Activated CD8-positive, alpha-beta memory T cell treated with anti-CD3 and anti-CD28 coated beads, Interleukin-2, amount 10 ng/mL, durations not matched to agents 7 days and 5 days (primary cell): ENCODE measurements at regions not wholly inside any gene's neighbourhood (a gene's known extent, or its start where the extent isn't known, plus 50 kb on each side); places are given as distances from the start of the nearest gene placed in this dataset.

Source experiments
- ATAC-seq: fragments of 150-1000 bp; cut with Tn5 transposase; one replicate; pipeline ENCODE4 v1.10.0; 2021; ENCODE audit warnings: moderate library complexity
- CTCF ChIA-PET: fragments of 350-600 bp; sonication (Branson Sonifier 250); formaldehyde crosslinking; loops from one replicate; lab custom pipeline; 2021; ENCODE audit warnings: antibody characterized with exemption; lab: Charles Lee
- DNase-seq: peaks from one replicate; pipeline ENCODE4 v3.0.0-alpha.2; 2020
- H3K27ac Mint-ChIP-seq: one replicate; pipeline ENCODE4 v1.8.0; 2021; ENCODE audit warnings: mild to moderate bottlenecking, mixed read lengths
- H3K27me3 Mint-ChIP-seq: one replicate; pipeline ENCODE4 v1.8.0; 2021; ENCODE audit warnings: mixed read lengths
- H3K36me3 Mint-ChIP-seq: one replicate; pipeline ENCODE4 v1.8.0; 2021; ENCODE audit warnings: mild to moderate bottlenecking, mixed read lengths
- H3K4me1 Mint-ChIP-seq: one replicate; pipeline ENCODE4 v1.8.0; 2021; ENCODE audit warnings: mixed read lengths
- H3K4me3 Mint-ChIP-seq: one replicate; pipeline ENCODE4 v1.8.0; 2021; ENCODE audit warnings: mild to moderate bottlenecking, moderate library complexity, mixed read lengths
- H3K9me3 Mint-ChIP-seq: one replicate; pipeline ENCODE4 v1.8.0; 2022; ENCODE audit warnings: low read depth, mixed read lengths

GRCh38 chr3:31406896-31407295, 125.8 kb upstream of the STT3B start:
- Mint-ChIP-seq H3K9me3 (no peaks in the 10 kb centered on the region), H3K36me3 (no peaks in the 10 kb centered on the region), H3K27me3 (peaks cover 3% of the 10 kb centered on the region), H3K4me3 (no peak overlapping the region), H3K27ac (no peak overlapping the region), H3K4me1 (peaks cover 2% of the 10 kb centered on the region)
- CTCF ChIA-PET: interaction anchor here (0.6 kb wide), 1 partner anchor 232 kb away, joined by 3 read pairs; no protein-coding TSS in a partner anchor
- no peak for ATAC-seq
- DNase-seq: no peak

- H3K4me3 Mint-ChIP-seq: no peak overlapping the region
- H3K27ac Mint-ChIP-seq: no peak overlapping the region
- no peaks in the 10 kb centered on the region for H3K36me3 Mint-ChIP-seq
- no peak for ATAC-seq
- CTCF ChIA-PET: interaction anchor here (0.6 kb wide), 1 partner anchor 232 kb away, joined by 3 read pairs; no protein-coding TSS in a partner anchor
- no peaks in the 10 kb centered on the region for H3K9me3 Mint-ChIP-seq
- no peak for DNase-seq
- H3K4me1 Mint-ChIP-seq: no peaks in the 10 kb centered on the region
- peaks cover 3% of the 10 kb centered on the region for H3K27me3 Mint-ChIP-seq
Observed at GRCh38 chr3:31407665-31408064, 125.1 kb upstream of the STT3B start.

GRCh38 chr3:31408720-31409119, 124.0 kb upstream of the STT3B start:
- Mint-ChIP-seq H3K36me3 (no peaks in the 10 kb centered on the region), H3K9me3 (no peaks in the 10 kb centered on the region), H3K27me3 (peaks cover 3% of the 10 kb centered on the region), H3K4me3 (no peak overlapping the region), H3K4me1 (no peaks in the 10 kb centered on the region), H3K27ac (no peak overlapping the region)
- CTCF ChIA-PET: no interaction called here
- DNase-seq (no peak), ATAC-seq (no peak)

GRCh38 chr3:31409389-31409788, 123.3 kb upstream of the STT3B start:
- Mint-ChIP-seq H3K4me1 (no peaks in the 10 kb centered on the region), H3K36me3 (no peaks in the 10 kb centered on the region), H3K27me3 (peaks cover 3% of the 10 kb centered on the region), H3K9me3 (no peaks in the 10 kb centered on the region), H3K27ac (no peak overlapping the region), H3K4me3 (no peak overlapping the region)
- ATAC-seq (no peak), DNase-seq (no peak)
- CTCF ChIA-PET: no interaction called here

GRCh38 chr3:31409866-31410265, 122.9 kb upstream of the STT3B start:
- no peak overlapping the region for H3K27ac Mint-ChIP-seq
- no peak for DNase-seq
- no peak for ATAC-seq
- H3K4me1 Mint-ChIP-seq: no peaks in the 10 kb centered on the region
- CTCF ChIA-PET: no interaction called here
- H3K36me3 Mint-ChIP-seq: no peaks in the 10 kb centered on the region
- H3K27me3 Mint-ChIP-seq: peaks cover 3% of the 10 kb centered on the region
- no peaks in the 10 kb centered on the region for H3K9me3 Mint-ChIP-seq
- no peak overlapping the region for H3K4me3 Mint-ChIP-seq

- no peaks in the 10 kb centered on the region for H3K4me1 Mint-ChIP-seq
- CTCF ChIA-PET: no interaction called here
- no peak for DNase-seq
- no peak overlapping the region for H3K27ac Mint-ChIP-seq
- no peak for ATAC-seq
- H3K9me3 Mint-ChIP-seq: no peaks in the 10 kb centered on the region
- peaks cover 3% of the 10 kb centered on the region for H3K27me3 Mint-ChIP-seq
- no peak overlapping the region for H3K4me3 Mint-ChIP-seq
- no peaks in the 10 kb centered on the region for H3K36me3 Mint-ChIP-seq
Observed at GRCh38 chr3:31410411-31410810, 122.3 kb upstream of the STT3B start.

GRCh38 chr3:31412832-31413231, 119.9 kb upstream of the STT3B start:
- DNase-seq (no peak), ATAC-seq (no peak)
- Mint-ChIP-seq H3K27me3 (peaks cover 3% of the 10 kb centered on the region), H3K4me1 (no peaks in the 10 kb centered on the region), H3K27ac (no peak overlapping the region), H3K9me3 (no peaks in the 10 kb centered on the region), H3K36me3 (no peaks in the 10 kb centered on the region), H3K4me3 (no peak overlapping the region)
- CTCF ChIA-PET: no interaction called here

- no peaks in the 10 kb centered on the region for H3K9me3 Mint-ChIP-seq
- no peak for ATAC-seq
- H3K36me3 Mint-ChIP-seq: no peaks in the 10 kb centered on the region
- peaks cover 3% of the 10 kb centered on the region for H3K27me3 Mint-ChIP-seq
- no peaks in the 10 kb centered on the region for H3K4me1 Mint-ChIP-seq
- CTCF ChIA-PET: no interaction called here
- H3K4me3 Mint-ChIP-seq: no peak overlapping the region
- DNase-seq: no peak
- no peak overlapping the region for H3K27ac Mint-ChIP-seq
Observed at GRCh38 chr3:31413515-31413914, 119.2 kb upstream of the STT3B start.

- Mint-ChIP-seq H3K4me3 (no peak overlapping the region), H3K36me3 (no peaks in the 10 kb centered on the region), H3K4me1 (peaks cover 5% of the 10 kb centered on the region), H3K9me3 (no peaks in the 10 kb centered on the region), H3K27me3 (no peaks in the 10 kb centered on the region), H3K27ac (no peak overlapping the region)
- no peak for ATAC-seq
- no peak for DNase-seq
- CTCF ChIA-PET: no interaction called here
Observed at GRCh38 chr3:31416980-31417379, 115.7 kb upstream of the STT3B start.

- no peaks in the 10 kb centered on the region for H3K36me3 Mint-ChIP-seq
- H3K27me3 Mint-ChIP-seq: no peaks in the 10 kb centered on the region
- CTCF ChIA-PET: no interaction called here
Observed at GRCh38 chr3:31417486-31417885, 115.2 kb upstream of the STT3B start.

GRCh38 chr3:31420311-31420710, 112.4 kb upstream of the STT3B start:
- ATAC-seq (no peak), DNase-seq (no peak)
- Mint-ChIP-seq H3K9me3 (no peaks in the 10 kb centered on the region), H3K36me3 (no peaks in the 10 kb centered on the region), H3K4me1 (peaks cover 5% of the 10 kb centered on the region), H3K27ac (no peak overlapping the region), H3K4me3 (no peak overlapping the region), H3K27me3 (no peaks in the 10 kb centered on the region)
- CTCF ChIA-PET: no interaction called here

More at GRCh38 chr3:31417486-31417885, 115.2 kb upstream of the STT3B start:
- H3K27ac Mint-ChIP-seq: no peak overlapping the region
- ATAC-seq (no peak), DNase-seq (no peak)
- H3K4me1 Mint-ChIP-seq: peaks cover 5% of the 10 kb centered on the region
- H3K9me3 Mint-ChIP-seq: no peaks in the 10 kb centered on the region
- no peak overlapping the region for H3K4me3 Mint-ChIP-seq

- Mint-ChIP-seq H3K27me3 (no peaks in the 10 kb centered on the region), H3K4me3 (no peak overlapping the region), H3K27ac (no peak overlapping the region), H3K36me3 (no peaks in the 10 kb centered on the region), H3K9me3 (peaks cover 3% of the 10 kb centered on the region), H3K4me1 (peaks cover 5% of the 10 kb centered on the region)
- ATAC-seq: no peak
- CTCF ChIA-PET: no interaction called here
- no peak for DNase-seq
Observed at GRCh38 chr3:31421314-31422048, 111.2 kb upstream of the STT3B start.

GRCh38 chr3:31422237-31422636, 110.5 kb upstream of the STT3B start:
- CTCF ChIA-PET: no interaction called here
- Mint-ChIP-seq H3K9me3 (peaks cover 3% of the 10 kb centered on the region), H3K27ac (no peak overlapping the region), H3K4me1 (peaks cover 5% of the 10 kb centered on the region), H3K4me3 (no peak overlapping the region), H3K27me3 (no peaks in the 10 kb centered on the region), H3K36me3 (no peaks in the 10 kb centered on the region)
- DNase-seq (no peak), ATAC-seq (no peak)

- H3K27me3 Mint-ChIP-seq: no peaks in the 10 kb centered on the region
- H3K27ac Mint-ChIP-seq: no peak overlapping the region
- DNase-seq: no peak
- peaks cover 5% of the 10 kb centered on the region for H3K4me1 Mint-ChIP-seq
- H3K9me3 Mint-ChIP-seq: peaks cover 3% of the 10 kb centered on the region
- H3K36me3 Mint-ChIP-seq: no peaks in the 10 kb centered on the region
- ATAC-seq: no peak
- no peak overlapping the region for H3K4me3 Mint-ChIP-seq
- CTCF ChIA-PET: no interaction called here
Observed at GRCh38 chr3:31423482-31423881, 109.2 kb upstream of the STT3B start.
